ENCODE measurements at regions not wholly inside any gene's neighbourhood (a gene's known extent, or its start where the extent isn't known, plus 50 kb on each side); places are given as distances from the start of the nearest gene placed in this dataset.
"Not testable (repeated sequence)": the region's sequence is repeated elsewhere in the genome, so short reads cannot be mapped to it uniquely, and the experiment has no call there.

GRCh38 chr6:84635081-84635761 is 129.2 kb downstream of the TBX18 start:
- DNase-seq (ENCODE audit: extremely low read depth in 1 of 2, low read depth in 1 of 2) = no peak

- no peak for DNase-seq (ENCODE audit: extremely low read depth in 1 of 2, low read depth in 1 of 2)
Observed at GRCh38 chr6:84633771-84634170, 130.6 kb downstream of the TBX18 start.

- DNase-seq (ENCODE audit: extremely low read depth in 1 of 2, low read depth in 1 of 2) = not testable (repeated sequence)
Observed at GRCh38 chr6:84626527-84626926, 137.9 kb downstream of the TBX18 start.

- no peak for DNase-seq (ENCODE audit: extremely low read depth in 1 of 2, low read depth in 1 of 2)
Observed at GRCh38 chr6:84625506-84625905, 138.9 kb downstream of the TBX18 start.

- no peak for DNase-seq (ENCODE audit: extremely low read depth in 1 of 2, low read depth in 1 of 2)
Observed at GRCh38 chr6:84623956-84624680, 140.3 kb downstream of the TBX18 start.

- DNase-seq (ENCODE audit: extremely low read depth in 1 of 2, low read depth in 1 of 2) = no peak
Observed at GRCh38 chr6:84618836-84619235, 145.6 kb downstream of the TBX18 start.

- no peak for DNase-seq (ENCODE audit: extremely low read depth in 1 of 2, low read depth in 1 of 2)
Observed at GRCh38 chr6:84618046-84618752, 146.2 kb downstream of the TBX18 start.

GRCh38 chr6:84615987-84616386 is 148.4 kb downstream of the TBX18 start:
- DNase-seq (ENCODE audit: extremely low read depth in 1 of 2, low read depth in 1 of 2) = no peak

GRCh38 chr6:84615113-84615850 is 149.1 kb downstream of the TBX18 start:
- no peak for DNase-seq (ENCODE audit: extremely low read depth in 1 of 2, low read depth in 1 of 2)

- DNase-seq (ENCODE audit: extremely low read depth in 1 of 2, low read depth in 1 of 2) = no peak
Observed at GRCh38 chr6:84606860-84607259, 157.5 kb downstream of the TBX18 start.

- no peak for DNase-seq (ENCODE audit: extremely low read depth in 1 of 2, low read depth in 1 of 2)
Observed at GRCh38 chr6:84605298-84605697, 159.1 kb downstream of the TBX18 start.

- no peak for DNase-seq (ENCODE audit: extremely low read depth in 1 of 2, low read depth in 1 of 2)
Observed at GRCh38 chr6:84601366-84601765, 163.0 kb downstream of the TBX18 start.

- DNase-seq (ENCODE audit: extremely low read depth in 1 of 2, low read depth in 1 of 2) = no peak
Observed at GRCh38 chr6:84599991-84600390, 164.4 kb downstream of the TBX18 start.

GRCh38 chr6:84597238-84597875 is 167.0 kb downstream of the TBX18 start:
- no peak for DNase-seq (ENCODE audit: extremely low read depth in 1 of 2, low read depth in 1 of 2)

GRCh38 chr6:84596488-84596887 is 167.9 kb downstream of the TBX18 start:
- DNase-seq (ENCODE audit: extremely low read depth in 1 of 2, low read depth in 1 of 2) = no peak

GRCh38 chr6:84588697-84589080 is 175.7 kb downstream of the TBX18 start:
- no peak for DNase-seq (ENCODE audit: extremely low read depth in 1 of 2, low read depth in 1 of 2)

- not testable (repeated sequence) for DNase-seq (ENCODE audit: extremely low read depth in 1 of 2, low read depth in 1 of 2)
Observed at GRCh38 chr6:84587994-84588696, 176.3 kb downstream of the TBX18 start.

- DNase-seq (ENCODE audit: extremely low read depth in 1 of 2, low read depth in 1 of 2) = not testable (repeated sequence)
Observed at GRCh38 chr6:84587202-84587940, 177.0 kb downstream of the TBX18 start.

GRCh38 chr6:84583784-84584183 is 180.6 kb downstream of the TBX18 start:
- no peak for DNase-seq (ENCODE audit: extremely low read depth in 1 of 2, low read depth in 1 of 2)

Data from stimulated activated CD8-positive, alpha-beta memory T cell treated with anti-CD3 and anti-CD28 coated beads, Interleukin-7, amount 100 ng/mL, for 48 hours (primary cell).